Hematopoietic multipotent progenitor cell treated with erythropoietin and hydrocortisone succinate and interleukin-3 and kit ligand, for 15 days (in vitro differentiated cells): ENCODE measurements at regions not wholly inside any gene's neighbourhood (a gene's known extent, or its start where the extent isn't known, plus 50 kb on each side); places are given as distances from the start of the nearest gene placed in this dataset.
"Not testable (repeated sequence)": the region's sequence is repeated elsewhere in the genome, so short reads cannot be mapped to it uniquely, and the experiment has no call there.

Experiments used
- DNase-seq: peaks from one replicate; pipeline ENCODE4 v3.0.0-alpha.2; 2015; ENCODE audit warnings: low spot score

- DNase-seq = no peak
These were observed 116.6 kb upstream of the IFNE start for GRCh38 chr9:21598749-21599148.

- DNase-seq = no peak
These were observed 123.4 kb upstream of the IFNE start for GRCh38 chr9:21605489-21605931.

GRCh38 chr9:21607576-21607975, 125.5 kb upstream of the IFNE start:
- no peak for DNase-seq

- DNase-seq = no peak
These were observed 126.1 kb upstream of the IFNE start for GRCh38 chr9:21608200-21608599.

GRCh38 chr9:21609506-21609905, 127.4 kb upstream of the IFNE start:
- no peak for DNase-seq

GRCh38 chr9:21611891-21612290, 129.8 kb upstream of the IFNE start:
- no peak for DNase-seq

GRCh38 chr9:21615018-21615417, 132.9 kb upstream of the IFNE start:
- DNase-seq = no peak

- DNase-seq = no peak
These were observed 133.3 kb upstream of the IFNE start for GRCh38 chr9:21615446-21615845.

- DNase-seq = no peak
These were observed 134.1 kb upstream of the IFNE start for GRCh38 chr9:21616082-21616778.

- DNase-seq = no peak
These were observed 142.8 kb upstream of the IFNE start for GRCh38 chr9:21624675-21625644.

GRCh38 chr9:21626493-21626892, 144.4 kb upstream of the IFNE start:
- DNase-seq = no peak

- DNase-seq = not testable (repeated sequence)
These were observed 146.8 kb upstream of the IFNE start for GRCh38 chr9:21628954-21629353.

GRCh38 chr9:21634951-21635350, 152.8 kb upstream of the IFNE start:
- no peak for DNase-seq

- no peak for DNase-seq
These were observed 156.0 kb upstream of the IFNE start for GRCh38 chr9:21638104-21638503.

GRCh38 chr9:21653091-21653490, 149.3 kb upstream of the MTAP start:
- DNase-seq = no peak

GRCh38 chr9:21653589-21653988, 148.8 kb upstream of the MTAP start:
- no peak for DNase-seq

- no peak for DNase-seq
These were observed 145.4 kb upstream of the MTAP start for GRCh38 chr9:21656776-21657674.

- DNase-seq = no peak
These were observed 144.3 kb upstream of the MTAP start for GRCh38 chr9:21657966-21658667.

- DNase-seq = no peak
These were observed 141.5 kb upstream of the MTAP start for GRCh38 chr9:21660976-21661375.

GRCh38 chr9:21661626-21662025, 140.8 kb upstream of the MTAP start:
- no peak for DNase-seq

- DNase-seq = no peak
These were observed 133.9 kb upstream of the MTAP start for GRCh38 chr9:21668516-21668915.

- DNase-seq = no peak
These were observed 132.7 kb upstream of the MTAP start for GRCh38 chr9:21669701-21670100.
